K562 (cell line): ENCODE measurements at regions not wholly inside any gene's neighbourhood (a gene's known extent, or its start where the extent isn't known, plus 50 kb on each side); places are given as distances from the start of the nearest gene placed in this dataset.

ENCODE experiments used
- ATAC-seq: fragments of 200-7000 bp; cut with Tn5 transposase; 3 replicates; pipeline ENCODE4 v1.9.1; 2020; ENCODE audit warnings: moderate library complexity
- BruUV-seq: library from RNA; stranded (reverse); fragments of 400-500 nt; replicated peaks from 2 replicates; lab custom pipeline; 2021; lab: Mats Ljungman, UMichigan
- CTCF ChIA-PET: fragments of 300-600 bp; formaldehyde crosslinking; extraction: SDS; loops from one replicate; lab custom pipeline; 2021; ENCODE audit warnings: low intra/inter-chr PET ratio; lab: Yijun Ruan, JAX
- POLR2A ChIA-PET: fragments of 300-600, 350-650 bp; sonication (Branson Sonifier 250); formaldehyde crosslinking; extraction: SDS; loops from one replicate; lab custom pipeline; 2021; ENCODE audit warnings: antibody characterized with exemption, inconsistent platforms; lab: Yijun Ruan, JAX
- DNase-seq, 4 experiments: peaks; one replicate each; pipeline versions ENCODE4 v3.0.0 to v3.0.0-alpha.2; 2011 to 2018; ENCODE audit warnings: low spot score in 3 of 4, mixed read lengths in 3 of 4; ENCODE audit errors: extremely low read depth in 1 of 4
- FAIRE-seq: peaks from 2 replicates; lab custom pipeline; 2011; peaks lifted over from hg19 to GRCh38; lab: Jason Lieb, UNC
- H2AFZ ChIP-seq: 2 replicates; pipeline ENCODE4 v1.6.0; 2011; ENCODE audit warnings: low read depth, low read length, control low read depth, inconsistent platforms
- H3K27ac ChIP-seq: fragments of 200-600 bp; 3 replicates; pipeline ENCODE4 v1.8.0; 2011; ENCODE audit warnings: low read depth, mild to moderate bottlenecking, control low read depth, inconsistent platforms, low read length, moderate library complexity, mixed read lengths; ENCODE audit errors: extremely low read depth
- H3K27me3 ChIP-seq, 2 experiments: fragments of 300-600 bp in 1 of 2; 2 replicates in 1 of 2; 3 replicates in 1 of 2; pipeline versions ENCODE4 v1.6.0 to v1.8.0; 2011; ENCODE audit warnings: inconsistent platforms in 2 of 2, low read length in 2 of 2, mild to moderate bottlenecking in 1 of 2, mixed read lengths in 1 of 2, moderate library complexity in 1 of 2; ENCODE audit not compliant: control insufficient read depth in 2 of 2, insufficient read depth in 2 of 2
- H3K36me3 ChIP-seq: fragments of 300-600 bp; 3 replicates; pipeline ENCODE4 v1.8.0; 2011; ENCODE audit warnings: mild to moderate bottlenecking, low read length, inconsistent platforms; ENCODE audit not compliant: control insufficient read depth, insufficient read depth
- H3K4me1 ChIP-seq, 2 experiments: fragments of 200-600 bp in 1 of 2; replicated peaks in 1 of 2; 2 replicates in 1 of 2; 3 replicates in 1 of 2; pipeline versions ENCODE4 v1.5.1 to v1.8.0; 2011; ENCODE audit warnings: inconsistent platforms in 2 of 2, low read length in 2 of 2, mild to moderate bottlenecking in 1 of 2, mixed read lengths in 1 of 2, moderate library complexity in 1 of 2; ENCODE audit not compliant: control insufficient read depth in 2 of 2, insufficient read depth in 2 of 2
- H3K4me2 ChIP-seq: 2 replicates; pipeline ENCODE4 v1.6.1; 2011; ENCODE audit warnings: low read length, control low read depth, inconsistent platforms, mixed read lengths; ENCODE audit not compliant: insufficient read depth
- H3K4me3 ChIP-seq: fragments of 200-600 bp; sonication (generic), shearing (Covaris generic); 2 replicates; pipeline ENCODE4 v1.5.1; 2016; ENCODE audit warnings: control low read depth, inconsistent platforms
- H3K79me2 ChIP-seq: fragments of 200-600 bp; 3 replicates; pipeline ENCODE4 v1.8.0; 2011; ENCODE audit warnings: low read length, inconsistent platforms; ENCODE audit not compliant: control insufficient read depth, insufficient read depth
- H3K9ac ChIP-seq, 2 experiments: 2 replicates each; pipeline versions ENCODE4 v1.6.0 to v1.6.1; 2011; ENCODE audit warnings: low read depth in 2 of 2, low read length in 2 of 2, control low read depth in 1 of 2, inconsistent platforms in 1 of 2, mild to moderate bottlenecking in 1 of 2, mixed read lengths in 1 of 2; ENCODE audit not compliant: insufficient read depth in 1 of 2
- H3K9me1 ChIP-seq: one replicate; pipeline ENCODE4 v1.6.0; 2011; ENCODE audit warnings: inconsistent platforms, mild to moderate bottlenecking, low read length, moderate library complexity; ENCODE audit not compliant: control insufficient read depth, insufficient read depth
- H3K9me3 ChIP-seq: replicated peaks from 2 replicates; pipeline ENCODE4 v1.5.1; 2011; ENCODE audit warnings: low read depth, low read length, inconsistent platforms; ENCODE audit not compliant: control insufficient read depth, insufficient read depth
- H4K20me1 ChIP-seq: replicated peaks from 2 replicates; pipeline ENCODE4 v1.6.1; 2011; ENCODE audit warnings: low read length, inconsistent platforms, mixed read lengths; ENCODE audit not compliant: control insufficient read depth, insufficient read depth
- BCOR ChIP-seq: fragments of 450-650 bp; IDR thresholded peaks from 2 replicates; pipeline ENCODE4 v1.6.1; 2016
- ESRRA ChIP-seq: fragments of 450-650 bp; IDR thresholded peaks from 2 replicates; pipeline ENCODE4 v1.6.1; 2014; ENCODE audit warnings: low read depth, mild to moderate bottlenecking, moderate library complexity, borderline replicate concordance
- HNRNPUL1 ChIP-seq: fragments of 200-400 bp; formaldehyde crosslinking; IDR thresholded peaks from 2 replicates; pipeline ENCODE4 v1.6.1; 2017; ENCODE audit warnings: low read length
- POLR2A ChIP-seq: fragments of 450-650 bp; conservative IDR thresholded peaks from 2 replicates; pipeline ENCODE4 v1.6.1; 2016
- RAD51 ChIP-seq: fragments of 450-650 bp; IDR thresholded peaks from 2 replicates; pipeline ENCODE4 v1.7.1; 2016; ENCODE audit warnings: low read depth, mild to moderate bottlenecking, borderline replicate concordance
- RBM25 ChIP-seq: fragments of 200-400 bp; formaldehyde crosslinking; IDR thresholded peaks from 2 replicates; pipeline ENCODE4 v1.6.1; 2018; ENCODE audit warnings: low read length, low read depth, moderate library complexity; ENCODE audit not compliant: severe bottlenecking
- ZNF143 ChIP-seq: sonication (generic); formaldehyde crosslinking; IDR thresholded peaks from 2 replicates; pipeline ENCODE4 v1.9.0; 2022; ENCODE audit warnings: mild to moderate bottlenecking, missing genetic modification reagents
- ZNF766 ChIP-seq: fragments of 200-800 bp; sonication (Bioruptor generic); conservative IDR thresholded peaks from 2 replicates; pipeline ENCODE4 v1.6.1; 2016; ENCODE audit warnings: missing genetic modification characterization, missing compliant biosample characterization
- ZNF79 ChIP-seq: fragments of 250-450 bp; sonication (Bioruptor Pico); IDR thresholded peaks from 2 replicates; pipeline ENCODE4 v1.4.0; 2020; ENCODE audit warnings: low read depth, mild to moderate bottlenecking, moderate library complexity
- WGBS: fragments of 100-300 bp; shearing (Covaris generic); methylation state at CpG from one replicate; pipeline ENCODE4 v1.1.6; 2016; ENCODE audit warnings: low coverage, mixed read lengths; ENCODE audit not compliant: insufficient coverage; ENCODE audit errors: missing lambda C conversion rate; 5-methylcytosine and 5-hydroxymethylcytosine counted together
- in situ Hi-C: fragments of 300-500 bp; cut with MboI; formaldehyde crosslinking; loops from 4 replicates; pipeline ENCODE4 v1.15.0; 2018; ENCODE audit warnings: inconsistent platforms, mixed read lengths
- intact Hi-C: fragments of 100-400 bp; cut with micrococcal nuclease; formaldehyde crosslinking; loops from 2 replicates; pipeline ENCODE4 v1.14.2; 2022

GRCh38 chr1:24990136-24990535 lies 60.1 kb upstream of the RUNX3 start:
- Histone ChIP-seq H3K4me1 (no peaks in the 10 kb centered on the region; a peak in 1 of 5 replicates), H3K27me3 (peaks cover 61 to 90% of the 10 kb centered on the region in 2 experiments), H3K79me2 (no peaks in the 10 kb centered on the region), H3K36me3 (no peaks in the 10 kb centered on the region), H3K9me1 (no peaks in the 10 kb centered on the region), H2AFZ (no peak overlapping the region), H3K4me3 (no peak overlapping the region), H4K20me1 (peaks cover 11% of the 10 kb centered on the region; the same call in 1 of the 2 replicates), H3K27ac (no peak overlapping the region), H3K4me2 (no peak overlapping the region), H3K9me3 (no peaks in the 10 kb centered on the region), H3K9ac (0 out of 4 replicates have a peak overlapping the region, but pooled peaks of 1 of the 2 experiments have one; percentile 24)
- ATAC-seq (peak; percentile 46; the same call in 2 of the 3 replicates), DNase-seq (peak in 1 of 4 experiments; percentile 34), FAIRE-seq (no peak)
- in situ Hi-C loops (no loop called here), intact Hi-C loops (no loop called here)
- whole genome bisulfite sequencing, result 3% methylated on average over 13 of the region's 13 CpGs
- CTCF ChIA-PET, result no interaction called here
- no TSS peak for BruUV-seq
- POLR2A ChIA-PET, result interaction anchor here (0.6 to 1.3 kb wide), 2 partner anchors 9 to 169 kb away, joined by 3 read pairs; no protein-coding TSS in a partner anchor
- TF ChIP-seq HNRNPUL1, result no peak
- no peak for TF ChIP-seq ZNF766 (CRISPR knock-in tag)
- no peak for TF ChIP-seq RAD51
- no peak for TF ChIP-seq ESRRA
- TF ChIP-seq POLR2A, result no peak
- no peak for TF ChIP-seq ZNF143 (CRISPR knock-in tag)

GRCh38 chr1:24989082-24989481 lies 59.0 kb upstream of the RUNX3 start:
- BruUV-seq, result no TSS peak

More at GRCh38 chr1:24989082-24989481, 59.0 kb upstream of the RUNX3 start:
- Histone ChIP-seq H3K27ac (no peak overlapping the region), H2AFZ (no peak overlapping the region), H3K4me2 (no peak overlapping the region), H3K9ac (no peak overlapping the region), H3K36me3 (no peaks in the 10 kb centered on the region), H3K9me3 (no peaks in the 10 kb centered on the region), H3K79me2 (no peaks in the 10 kb centered on the region), H4K20me1 (peaks cover 10% of the 10 kb centered on the region; the same call in 1 of the 2 replicates), H3K4me1 (no peaks in the 10 kb centered on the region; a peak in 1 of 5 replicates), H3K4me3 (no peak overlapping the region), H3K27me3 (peaks cover 58 to 94% of the 10 kb centered on the region in 2 experiments), H3K9me1 (no peaks in the 10 kb centered on the region)
- CTCF ChIA-PET, result no interaction called here
- no peak for ATAC-seq
- DNase-seq, result no peak
- POLR2A ChIA-PET, result interaction anchor here (0.6 to 1.3 kb wide), 2 partner anchors 8 to 18 kb away, joined by 3 to 6 read pairs; no protein-coding TSS in a partner anchor
- 0% methylated on average over 2 of the region's 2 CpGs for WGBS
- in situ Hi-C loops (no loop called here), intact Hi-C loops (no loop called here)
- no peak for FAIRE-seq
- TF ChIP-seq ZNF79 (CRISPR knock-in tag), result no peak
- TF ChIP-seq RBM25, result peak; percentile 45
- 0 out of 2 replicates have a peak, but pooled peaks have one; percentile 51 for TF ChIP-seq BCOR
